GM21576 (cell line): ENCODE measurements at regions not wholly inside any gene's neighbourhood (a gene's known extent, or its start where the extent isn't known, plus 50 kb on each side); places are given as distances from the start of the nearest gene placed in this dataset.

Experiments
- ATAC-seq: cut with Tn5 transposase; IDR thresholded peaks from one replicate; pipeline ENCODE4 v1.9.1; 2021; ENCODE audit warnings: mild to moderate bottlenecking, moderate library complexity; ENCODE audit not compliant: unreplicated experiment

GRCh38 chr15:39285663-39286062 is 295.2 kb upstream of the THBS1 start:
- no peak for ATAC-seq

GRCh38 chr15:39286706-39287105 is 294.2 kb upstream of the THBS1 start:
- ATAC-seq, result no peak

- ATAC-seq, result no peak
Measured at GRCh38 chr15:39287322-39288195, 293.3 kb upstream of the THBS1 start.

GRCh38 chr15:39290711-39291435 is 290.0 kb upstream of the THBS1 start:
- ATAC-seq, result no peak

GRCh38 chr15:39291690-39292089 is 289.2 kb upstream of the THBS1 start:
- ATAC-seq, result no peak

- ATAC-seq, result no peak
Measured at GRCh38 chr15:39296955-39297354, 283.9 kb upstream of the THBS1 start.

- no peak for ATAC-seq
Measured at GRCh38 chr15:39298271-39298962, 282.5 kb upstream of the THBS1 start.

GRCh38 chr15:39299486-39300267 is 281.2 kb upstream of the THBS1 start:
- no peak for ATAC-seq

- no peak for ATAC-seq
Measured at GRCh38 chr15:39300451-39301153, 280.3 kb upstream of the THBS1 start.

- no peak for ATAC-seq
Measured at GRCh38 chr15:39301589-39301999, 279.3 kb upstream of the THBS1 start.

GRCh38 chr15:39302936-39303335 is 277.9 kb upstream of the THBS1 start:
- no peak for ATAC-seq

GRCh38 chr15:39304201-39304841 is 276.6 kb upstream of the THBS1 start:
- ATAC-seq, result no peak

GRCh38 chr15:39304931-39305728 is 275.7 kb upstream of the THBS1 start:
- no peak for ATAC-seq

GRCh38 chr15:39310633-39311032 is 270.2 kb upstream of the THBS1 start:
- no peak for ATAC-seq

- peak; percentile 60 for ATAC-seq
Measured at GRCh38 chr15:39312984-39313383, 267.9 kb upstream of the THBS1 start.

GRCh38 chr15:39313467-39313866 is 267.4 kb upstream of the THBS1 start:
- ATAC-seq, result no peak

GRCh38 chr15:39313881-39314280 is 267.0 kb upstream of the THBS1 start:
- ATAC-seq, result no peak

- no peak for ATAC-seq
Measured at GRCh38 chr15:39315206-39315850, 265.6 kb upstream of the THBS1 start.
